HG03439 (cell line): ENCODE measurements at regions not wholly inside any gene's neighbourhood (a gene's known extent, or its start where the extent isn't known, plus 50 kb on each side); places are given as distances from the start of the nearest gene placed in this dataset.

ENCODE experiments used
- ATAC-seq: cut with Tn5 transposase; IDR thresholded peaks from one replicate; pipeline ENCODE4 v1.9.1; 2021; ENCODE audit warnings: mild to moderate bottlenecking, moderate library complexity; ENCODE audit not compliant: unreplicated experiment

GRCh38 chr7:110322796-110323195 is 768.1 kb upstream of the LRRN3 start:
- ATAC-seq, result no peak

DNA sequence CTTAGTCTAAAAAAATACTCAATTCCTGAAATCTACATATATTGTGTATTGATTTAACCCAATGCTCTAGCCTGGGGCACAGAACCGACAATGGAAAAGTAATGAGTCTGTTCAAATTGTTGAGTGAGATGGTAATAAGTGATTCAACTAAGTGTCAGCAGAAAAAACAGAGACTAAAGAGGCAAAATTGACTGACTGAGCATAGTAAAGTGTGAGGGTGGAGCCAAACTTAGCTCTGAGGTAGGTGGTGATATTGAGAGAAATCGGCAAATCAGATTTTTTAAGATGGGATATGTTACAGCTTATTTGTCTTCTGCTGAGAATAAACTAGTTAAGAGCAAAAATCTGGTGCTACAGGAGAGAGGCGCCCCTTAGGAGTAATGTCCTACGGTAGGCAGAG is 764.0 kb upstream of the LRRN3 start:
- ATAC-seq, result no peak

DNA sequence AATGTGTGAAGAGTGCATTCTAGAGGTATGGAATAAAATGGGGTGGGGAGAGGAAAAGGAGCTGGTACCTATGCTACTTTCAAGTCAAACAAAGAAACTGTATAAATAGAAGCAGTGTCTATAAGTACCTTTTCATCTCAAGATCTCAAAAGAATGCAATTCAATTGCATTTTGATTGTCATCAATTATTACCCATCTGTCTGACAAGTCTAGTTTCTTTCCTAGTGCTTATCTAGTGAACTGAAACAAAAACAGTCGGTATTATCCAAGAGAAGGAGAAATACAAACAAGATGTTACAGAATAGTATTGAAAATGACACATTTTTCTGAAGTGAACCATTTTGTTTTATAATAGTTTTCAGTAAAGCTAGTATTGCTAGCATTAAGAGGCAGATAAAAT is 754.5 kb upstream of the LRRN3 start:
- ATAC-seq, result no peak

GRCh38 chr7:110337646-110338045 is 753.3 kb upstream of the LRRN3 start:
- ATAC-seq, result no peak

DNA sequence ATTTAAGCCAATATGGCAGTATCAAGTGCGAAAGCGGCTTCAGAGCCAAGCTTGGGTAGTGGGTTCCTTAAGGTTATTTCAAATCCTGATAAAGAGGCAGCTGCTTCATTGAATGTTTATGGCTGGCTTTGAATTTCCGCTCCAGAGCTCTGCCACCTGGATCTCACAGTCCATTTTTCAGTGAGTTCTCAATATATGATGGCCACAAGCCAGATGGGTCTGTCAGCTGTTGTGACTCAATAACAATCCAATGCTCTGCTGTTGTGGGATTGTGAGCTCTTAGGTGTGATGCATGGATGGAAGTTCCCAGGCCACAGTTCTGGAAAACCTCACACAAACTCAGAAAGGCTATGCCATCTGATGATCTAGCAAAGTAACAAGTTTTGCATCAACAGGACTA is 743.8 kb upstream of the LRRN3 start:
- ATAC-seq, result no peak

DNA sequence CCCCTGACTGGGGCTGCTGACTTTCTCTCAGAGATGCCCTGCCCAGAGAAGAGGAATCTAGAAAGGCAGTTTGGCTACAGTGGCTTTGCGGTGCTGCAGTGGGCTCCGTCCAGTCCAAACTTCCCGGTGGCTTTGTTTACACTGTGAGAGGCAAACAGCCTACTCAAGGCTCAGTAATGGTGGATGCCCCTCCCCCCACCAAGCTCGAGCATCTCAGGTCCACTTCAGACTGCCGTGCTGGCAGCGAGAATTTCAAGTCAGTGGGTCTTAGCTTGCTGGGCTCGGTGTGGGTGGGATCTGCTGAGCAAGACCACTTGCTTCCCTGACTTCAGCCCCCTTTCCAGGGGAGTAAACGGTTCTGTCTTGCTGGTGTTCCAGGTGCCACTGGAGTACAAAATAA is 734.5 kb upstream of the LRRN3 start:
- ATAC-seq, result no peak

- no peak for ATAC-seq
These were observed 732.9 kb upstream of the LRRN3 start for GRCh38 chr7:110358028-110358427.

GRCh38 chr7:110371709-110372108 is 719.2 kb upstream of the LRRN3 start:
- ATAC-seq, result no peak

- no peak for ATAC-seq
These were observed 718.2 kb upstream of the LRRN3 start for GRCh38 chr7:110372685-110373084.

- ATAC-seq, result no peak
These were observed 717.5 kb upstream of the LRRN3 start for GRCh38 chr7:110373416-110373815.

GRCh38 chr7:110373859-110374258 is 717.1 kb upstream of the LRRN3 start:
- ATAC-seq, result no peak

DNA sequence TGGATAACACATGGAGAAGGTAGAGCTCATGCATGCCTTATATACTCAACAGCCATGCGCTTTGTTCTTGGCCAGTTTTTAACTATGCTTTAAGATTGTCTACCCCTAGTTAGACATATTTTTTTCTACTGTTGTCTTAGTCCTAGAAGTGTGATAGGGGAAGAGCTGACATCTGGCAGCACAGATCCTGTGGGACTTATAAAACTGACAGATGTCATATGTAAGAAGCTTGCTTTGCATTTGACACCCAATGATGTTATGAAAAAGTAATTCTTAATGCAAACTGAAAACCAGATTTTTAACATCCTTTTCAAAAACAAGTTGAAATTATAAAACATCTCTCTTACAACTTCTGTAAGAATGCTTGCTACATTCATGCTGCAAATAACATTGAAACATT is 715.9 kb upstream of the LRRN3 start:
- no peak for ATAC-seq

DNA sequence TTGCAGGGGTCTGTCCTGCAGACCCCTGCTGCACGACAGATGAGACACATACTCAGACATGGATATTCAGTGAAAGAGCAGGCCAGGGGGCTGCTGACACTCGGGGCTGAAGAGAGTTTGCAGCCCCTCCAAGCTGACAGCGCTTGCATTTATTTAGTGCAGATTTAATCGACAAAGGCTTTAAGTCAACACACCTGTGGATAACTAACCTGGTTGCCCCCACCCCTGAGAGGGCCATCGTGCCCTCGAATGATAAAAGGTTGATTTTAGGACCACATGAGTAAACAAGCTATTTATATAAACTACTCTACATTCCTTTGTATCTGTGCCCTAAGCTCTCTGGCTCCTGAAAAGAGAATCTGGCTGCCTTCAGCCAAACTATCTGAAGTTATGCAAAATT is 708.2 kb upstream of the LRRN3 start:
- no peak for ATAC-seq

DNA sequence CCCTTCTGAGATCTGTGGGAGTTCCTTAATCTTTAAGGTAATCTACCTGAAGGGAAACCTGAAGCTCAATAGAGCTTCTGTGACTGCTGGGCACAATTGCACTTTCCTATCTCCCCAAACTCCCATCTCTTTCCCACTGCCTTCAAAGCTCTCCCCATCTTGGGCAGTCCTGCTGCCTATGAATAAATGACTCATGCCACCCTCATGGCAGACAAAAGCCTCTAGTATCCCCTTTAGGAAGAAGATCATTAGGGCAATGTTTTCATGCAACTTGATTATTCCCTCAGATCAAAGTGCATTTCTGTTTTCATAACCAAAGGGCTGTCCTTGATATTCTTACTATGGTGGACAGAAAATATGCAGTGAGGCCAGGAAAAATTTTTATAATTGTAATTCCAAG is 704.9 kb upstream of the LRRN3 start:
- ATAC-seq, result no peak

DNA sequence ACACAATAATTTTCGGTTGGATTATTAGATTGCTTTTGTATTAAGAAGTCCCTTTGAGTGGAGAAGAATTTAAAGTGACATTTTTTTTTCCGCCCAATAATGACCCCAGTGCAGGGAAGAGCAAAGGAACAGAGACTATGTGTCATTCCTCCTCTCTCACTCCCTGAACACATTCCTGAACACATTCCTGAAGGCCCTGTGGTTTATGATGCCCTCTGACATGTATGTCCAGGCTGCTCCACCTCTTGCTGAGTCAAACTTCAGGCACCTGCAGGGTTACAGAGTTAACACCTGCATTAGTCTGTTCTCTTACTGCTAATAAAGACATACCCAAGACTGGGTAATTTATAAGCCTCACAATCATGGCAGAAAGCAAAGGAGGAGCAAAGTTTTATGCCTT is 704.0 kb upstream of the LRRN3 start:
- no peak for ATAC-seq

- no peak for ATAC-seq
These were observed 703.2 kb upstream of the LRRN3 start for GRCh38 chr7:110387689-110388088.

DNA sequence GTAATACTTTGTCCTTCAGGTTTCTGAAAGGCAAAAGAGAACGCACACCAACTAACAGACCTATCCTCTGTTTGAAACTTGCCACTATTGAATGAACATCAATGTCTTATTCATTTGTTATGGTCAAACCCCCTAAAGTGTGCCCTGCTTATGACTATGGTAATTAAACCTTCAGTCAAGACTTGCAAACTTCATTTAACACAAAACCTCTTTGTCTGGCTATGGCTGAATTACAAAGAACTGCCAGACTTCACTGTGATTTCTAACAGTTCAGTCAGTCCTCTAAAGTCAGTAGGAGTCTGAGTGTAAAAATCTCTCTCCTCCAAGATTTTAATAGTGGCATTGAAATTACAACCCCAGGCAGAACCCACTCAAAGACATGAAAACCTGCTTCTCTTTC is 702.5 kb upstream of the LRRN3 start:
- no peak for ATAC-seq

GRCh38 chr7:110396021-110396420 is 694.9 kb upstream of the LRRN3 start:
- ATAC-seq, result no peak

DNA sequence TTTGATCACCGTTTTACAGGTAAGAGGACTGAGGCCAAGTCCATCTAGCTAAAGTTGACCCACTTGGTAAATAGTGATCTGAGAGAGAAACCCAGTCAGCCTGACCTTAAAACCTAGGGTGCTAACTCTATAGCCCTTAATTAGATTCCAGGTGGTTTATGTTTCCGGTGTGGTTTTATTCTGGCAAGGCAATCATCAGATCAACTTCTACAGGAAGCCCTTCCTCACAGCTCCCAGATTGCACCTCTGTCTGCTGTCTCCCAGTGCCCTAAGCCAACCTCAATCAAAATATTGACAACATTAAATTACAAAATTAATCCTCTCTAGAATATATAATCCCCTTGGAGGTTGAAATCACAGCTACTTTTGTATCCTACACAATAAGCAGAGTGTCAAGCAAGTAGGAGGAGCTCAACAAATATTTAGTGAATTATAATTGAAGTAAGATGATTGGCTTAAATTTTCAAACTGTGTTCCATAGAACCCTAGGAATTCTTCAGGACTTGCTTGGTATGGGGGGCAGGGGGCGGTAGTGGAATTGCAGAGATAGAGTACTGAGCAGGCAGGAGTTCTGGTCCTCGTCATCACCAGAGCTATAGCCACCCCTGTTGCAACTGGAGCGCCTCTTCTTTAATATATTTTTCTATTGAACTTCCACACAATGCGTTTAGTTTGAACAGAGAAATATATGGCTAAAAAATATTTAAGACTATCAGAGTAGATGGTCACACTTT is 692.8 kb upstream of the LRRN3 start:
- no peak for ATAC-seq

- no peak for ATAC-seq
These were observed 691.5 kb upstream of the LRRN3 start for GRCh38 chr7:110399421-110399820.

GRCh38 chr7:110400411-110400810 is 690.5 kb upstream of the LRRN3 start:
- no peak for ATAC-seq

- ATAC-seq, result no peak
These were observed 683.7 kb upstream of the LRRN3 start for GRCh38 chr7:110407242-110407641.

DNA sequence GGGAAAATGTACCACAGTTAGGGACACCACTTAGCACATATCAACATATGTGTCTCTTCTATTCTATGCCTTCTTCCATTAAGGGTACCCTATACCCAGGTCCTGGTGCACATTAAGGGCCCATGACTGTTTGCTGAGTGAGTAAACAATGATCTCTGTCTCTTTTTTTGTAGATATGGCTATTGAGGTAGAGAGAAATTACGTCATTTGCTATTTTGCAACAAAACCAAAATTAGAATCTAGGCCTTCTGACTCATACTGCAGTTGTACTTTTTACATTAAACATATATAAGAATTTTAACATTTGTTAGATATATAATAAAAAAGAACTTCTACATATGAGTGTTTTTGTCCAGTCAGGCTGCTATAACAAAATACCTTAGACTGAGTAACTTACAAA is 683.2 kb upstream of the LRRN3 start:
- ATAC-seq, result no peak
